ENCODE measurements at regions not wholly inside any gene's neighbourhood (a gene's known extent, or its start where the extent isn't known, plus 50 kb on each side); places are given as distances from the start of the nearest gene placed in this dataset.

DNA sequence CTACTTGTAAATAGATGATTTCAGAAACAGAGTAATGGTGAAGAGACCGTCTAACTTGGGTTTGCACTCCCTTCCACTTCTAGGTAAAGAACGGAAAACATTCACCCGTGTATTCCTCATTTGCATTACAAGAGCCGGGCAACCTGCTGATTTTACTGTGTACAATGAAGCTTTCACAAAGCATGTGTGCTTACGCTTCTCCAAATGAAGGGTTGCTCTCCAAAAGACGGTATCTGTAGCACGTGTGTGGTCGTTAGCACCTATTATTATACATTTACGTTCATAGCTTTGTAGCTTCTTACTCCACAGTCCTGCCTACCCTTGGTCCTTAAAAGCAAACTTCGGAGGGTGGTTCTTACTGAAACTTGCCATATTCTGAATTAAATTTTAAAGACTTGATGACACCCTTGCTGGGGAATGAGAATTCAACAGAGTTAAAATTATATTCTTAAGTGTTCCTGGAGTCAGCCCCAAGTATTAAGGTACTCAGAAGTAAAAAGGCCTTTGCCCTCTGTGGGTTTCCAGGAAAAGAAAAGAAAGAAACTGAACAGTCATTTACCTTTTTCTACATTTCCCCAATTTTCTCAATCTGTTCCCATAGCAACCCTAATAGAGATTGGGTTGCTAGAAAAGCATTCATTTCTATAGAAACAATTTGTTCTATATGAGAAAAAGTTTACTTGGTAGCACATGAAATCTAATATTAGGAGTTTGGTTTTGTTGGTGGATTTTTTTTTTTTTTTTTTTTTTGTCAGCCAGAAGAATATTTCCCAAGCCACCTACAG is 61.9 kb upstream of the KCNG1 start:
- no peak for DNase-seq (ENCODE audit: low read depth)
- no peak for TF ChIP-seq CTCF (conservative IDR thresholded peaks at IDR 0.05; ENCODE audit: control insufficient read depth, insufficient read depth, low read depth, low read length)
- no peak overlapping the region for H3K4me3 ChIP-seq (ENCODE audit: control insufficient read depth, low read depth, low read length)

- no peak overlapping the region for H3K4me3 ChIP-seq (ENCODE audit: control insufficient read depth, low read depth, low read length)
- DNase-seq (ENCODE audit: low read depth): no peak
- TF ChIP-seq CTCF (conservative IDR thresholded peaks at IDR 0.05; ENCODE audit: control insufficient read depth, insufficient read depth, low read depth, low read length): no peak
Measured at GRCh38 chr20:51083447-51083846, 60.5 kb upstream of the KCNG1 start.

- DNase-seq (ENCODE audit: low read depth): no peak
- TF ChIP-seq CTCF (conservative IDR thresholded peaks at IDR 0.05; ENCODE audit: control insufficient read depth, insufficient read depth, low read depth, low read length): no peak
Measured at GRCh38 chr20:51082988-51083387, 60.1 kb upstream of the KCNG1 start.

GRCh38 chr20:51080516-51080915 is 57.6 kb upstream of the KCNG1 start:
- TF ChIP-seq CTCF (conservative IDR thresholded peaks at IDR 0.05; ENCODE audit: control insufficient read depth, insufficient read depth, low read depth, low read length): no peak
- no peak for DNase-seq (ENCODE audit: low read depth)
- H3K4me3 ChIP-seq (ENCODE audit: control insufficient read depth, low read depth, low read length): no peak overlapping the region

More at GRCh38 chr20:51082988-51083387, 60.1 kb upstream of the KCNG1 start:
- H3K4me3 ChIP-seq (ENCODE audit: control insufficient read depth, low read depth, low read length): no peak overlapping the region

DNA sequence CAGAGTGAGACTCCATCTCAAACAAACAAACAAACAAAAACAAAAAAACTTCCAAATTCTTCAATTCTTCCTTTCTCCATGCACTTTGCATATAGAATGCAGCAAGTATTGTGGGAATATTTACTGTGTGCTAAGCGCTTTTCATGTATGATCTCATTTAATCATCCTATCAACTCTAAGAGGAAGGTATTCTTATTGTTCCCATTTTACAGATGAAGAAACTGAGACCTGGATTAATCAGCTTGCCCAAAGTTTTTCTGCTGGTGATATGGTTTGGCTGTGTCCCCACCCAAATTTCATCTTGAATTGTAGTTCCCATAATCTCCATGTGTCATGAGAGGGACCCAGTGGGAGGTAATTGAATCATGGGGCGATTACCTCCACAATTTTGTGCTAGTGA is 56.6 kb upstream of the KCNG1 start:
- TF ChIP-seq CTCF (conservative IDR thresholded peaks at IDR 0.05; ENCODE audit: control insufficient read depth, insufficient read depth, low read depth, low read length): no peak
- no peak for DNase-seq (ENCODE audit: low read depth)
- no peak overlapping the region for H3K4me3 ChIP-seq (ENCODE audit: control insufficient read depth, low read depth, low read length)

GRCh38 chr20:51077686-51078060 is 54.8 kb upstream of the KCNG1 start:
- no peak for TF ChIP-seq CTCF (conservative IDR thresholded peaks at IDR 0.05; ENCODE audit: control insufficient read depth, insufficient read depth, low read depth, low read length)
- no peak overlapping the region for H3K4me3 ChIP-seq (ENCODE audit: control insufficient read depth, low read depth, low read length)
- no peak for DNase-seq (ENCODE audit: low read depth)
